ENCODE measurements at regions not wholly inside any gene's neighbourhood (a gene's known extent, or its start where the extent isn't known, plus 50 kb on each side); places are given as distances from the start of the nearest gene placed in this dataset.

- no peak for DNase-seq
These were observed 74.8 kb upstream of the RXRA start for GRCh38 chr9:134251296-134252069.

GRCh38 chr9:134252084-134252830 lies 74.0 kb upstream of the RXRA start:
- DNase-seq: no peak

GRCh38 chr9:134253606-134254205 lies 72.5 kb upstream of the RXRA start:
- DNase-seq: no peak

GRCh38 chr9:134258332-134258731 lies 67.9 kb upstream of the RXRA start:
- DNase-seq: no peak

- no peak for DNase-seq
These were observed 67.3 kb upstream of the RXRA start for GRCh38 chr9:134258828-134259546.

- DNase-seq: no peak
These were observed 66.5 kb upstream of the RXRA start for GRCh38 chr9:134259708-134260107.

GRCh38 chr9:134260801-134261200 lies 65.5 kb upstream of the RXRA start:
- no peak for DNase-seq

- DNase-seq: no peak
These were observed 64.2 kb upstream of the RXRA start for GRCh38 chr9:134262035-134262434.

- no peak for DNase-seq
These were observed 62.7 kb upstream of the RXRA start for GRCh38 chr9:134263596-134263995.

GRCh38 chr9:134264169-134264568 lies 62.1 kb upstream of the RXRA start:
- no peak for DNase-seq

GRCh38 chr9:134265078-134265477 lies 61.2 kb upstream of the RXRA start:
- DNase-seq: no peak

GRCh38 chr9:134266418-134266817 lies 59.8 kb upstream of the RXRA start:
- DNase-seq: no peak

GRCh38 chr9:134267305-134267880 lies 58.9 kb upstream of the RXRA start:
- no peak for DNase-seq

- DNase-seq: no peak
These were observed 58.2 kb upstream of the RXRA start for GRCh38 chr9:134267881-134268724.

GRCh38 chr9:134268747-134269146 lies 57.5 kb upstream of the RXRA start:
- DNase-seq: no peak

- no peak for DNase-seq
These were observed 54.6 kb upstream of the RXRA start for GRCh38 chr9:134271338-134272301.

- DNase-seq: no peak
These were observed 53.8 kb upstream of the RXRA start for GRCh38 chr9:134272302-134273023.

- no peak for DNase-seq
These were observed 52.6 kb upstream of the RXRA start for GRCh38 chr9:134273647-134274046.

- DNase-seq: no peak
These were observed 50.9 kb upstream of the RXRA start for GRCh38 chr9:134275375-134275774.
